ACC112 (cell line): ENCODE measurements at regions not wholly inside any gene's neighbourhood (a gene's known extent, or its start where the extent isn't known, plus 50 kb on each side); places are given as distances from the start of the nearest gene placed in this dataset.

Source experiments
- H2AFZ ChIP-seq: fragments of 200-600 bp; sonication (generic); one replicate; pipeline ENCODE4 v1.6.0; 2017; ENCODE audit warnings: antibody characterized with exemption, low read length; ENCODE audit not compliant: unreplicated experiment
- H3K27ac ChIP-seq: fragments of 200-600 bp; sonication (generic); 2 replicates; pipeline ENCODE4 v1.5.1; 2014; ENCODE audit warnings: low read depth, mild to moderate bottlenecking, antibody characterized with exemption, low read length, moderate library complexity
- H3K27me3 ChIP-seq: fragments of 200-600 bp; sonication (generic); 2 replicates; pipeline ENCODE4 v1.6.1; 2014; ENCODE audit warnings: mild to moderate bottlenecking, antibody characterized with exemption, low read length, moderate library complexity, mixed read lengths; ENCODE audit not compliant: insufficient read depth
- H3K36me3 ChIP-seq: fragments of 200-600 bp; sonication (generic); 2 replicates; pipeline ENCODE4 v1.6.1; 2016; ENCODE audit warnings: mild to moderate bottlenecking, antibody characterized with exemption, low read length, moderate library complexity, mixed read lengths; ENCODE audit not compliant: insufficient read depth
- H3K4me1 ChIP-seq: fragments of 200-600 bp; sonication (generic); one replicate; pipeline ENCODE4 v1.6.1; 2016; ENCODE audit warnings: low read length, mixed read lengths; ENCODE audit not compliant: insufficient read depth, unreplicated experiment, control insufficient read depth
- H3K4me3 ChIP-seq: fragments of 200-600 bp; sonication (generic); 2 replicates; pipeline ENCODE4 v1.5.1; 2014; ENCODE audit warnings: mild to moderate bottlenecking, low read depth, low read length
- H3K79me2 ChIP-seq: fragments of 200-600 bp; sonication (generic); one replicate; pipeline ENCODE4 v1.6.0; 2016; ENCODE audit warnings: low read length; ENCODE audit not compliant: control insufficient read depth, unreplicated experiment, insufficient read depth

GRCh38 chr5:15160091-15160490, 288.5 kb upstream of the ANKH start:
- Histone ChIP-seq H3K27me3 (peaks cover 17% of the 10 kb centered on the region), H3K4me3 (no peak overlapping the region)

DNA sequence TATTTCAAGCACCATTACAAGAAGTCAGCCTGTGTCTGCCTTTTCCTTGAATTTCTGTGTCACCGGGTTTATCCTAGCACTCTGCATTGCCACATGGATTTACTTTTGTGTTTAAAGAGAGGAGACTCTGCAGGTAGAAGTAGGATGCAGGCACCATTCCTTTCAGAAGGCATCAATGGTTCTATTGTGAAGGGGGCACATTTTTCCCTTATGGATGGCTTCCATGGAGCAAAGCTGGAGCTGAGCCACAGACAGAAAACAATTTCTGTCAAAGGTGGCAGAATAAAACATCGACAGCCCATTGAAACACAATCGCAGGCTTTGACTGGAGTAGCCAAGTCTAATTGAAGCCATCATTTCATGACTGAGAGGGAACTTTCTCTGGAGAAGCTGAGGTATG, 288.0 kb upstream of the ANKH start:
- Histone ChIP-seq H3K79me2 (no peaks in the 10 kb centered on the region), H3K27me3 (peaks cover 17% of the 10 kb centered on the region), H3K36me3 (no peaks in the 10 kb centered on the region), H3K4me1 (no peaks in the 10 kb centered on the region), H3K27ac (no peak overlapping the region), H3K4me3 (no peak overlapping the region), H2AFZ (no peak overlapping the region)

More at GRCh38 chr5:15160091-15160490, 288.5 kb upstream of the ANKH start:
- no peaks in the 10 kb centered on the region for H3K36me3 ChIP-seq
- no peaks in the 10 kb centered on the region for H3K4me1 ChIP-seq
- no peaks in the 10 kb centered on the region for H3K79me2 ChIP-seq
- no peak overlapping the region for H3K27ac ChIP-seq
- no peak overlapping the region for H2AFZ ChIP-seq

GRCh38 chr5:15142458-15142857, 270.9 kb upstream of the ANKH start:
- Histone ChIP-seq H3K4me3 (no peak overlapping the region), H2AFZ (no peak overlapping the region), H3K27ac (no peak overlapping the region), H3K36me3 (no peaks in the 10 kb centered on the region), H3K79me2 (no peaks in the 10 kb centered on the region), H3K27me3 (peaks cover 53% of the 10 kb centered on the region), H3K4me1 (no peaks in the 10 kb centered on the region)

GRCh38 chr5:15137414-15137813, 265.8 kb upstream of the ANKH start:
- Histone ChIP-seq H3K36me3 (no peaks in the 10 kb centered on the region), H3K27me3 (peaks cover 27% of the 10 kb centered on the region), H3K27ac (no peak overlapping the region), H3K79me2 (no peaks in the 10 kb centered on the region), H3K4me1 (no peaks in the 10 kb centered on the region), H3K4me3 (no peak overlapping the region), H2AFZ (no peak overlapping the region)

DNA sequence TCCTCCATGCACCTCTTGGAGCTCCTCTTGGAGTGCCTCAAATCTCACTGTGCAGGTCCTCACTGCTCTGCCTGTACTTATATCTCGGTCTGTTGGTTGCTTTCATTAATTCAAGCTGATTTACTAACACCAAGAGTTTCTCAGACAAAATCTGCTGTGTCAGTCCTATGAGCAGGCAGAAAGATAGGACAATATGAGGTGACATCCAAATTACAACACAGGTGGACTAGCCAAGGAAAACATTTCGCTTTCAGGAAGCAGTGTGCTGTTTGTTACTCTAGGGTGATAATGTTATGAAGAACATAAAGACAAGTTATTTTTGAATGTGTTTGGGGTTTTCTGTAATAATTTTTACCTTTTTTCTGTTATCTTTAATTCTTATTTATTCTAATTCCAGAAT, 264.1 kb upstream of the ANKH start:
- no peak overlapping the region for H3K4me3 ChIP-seq
- no peaks in the 10 kb centered on the region for H3K36me3 ChIP-seq
- no peaks in the 10 kb centered on the region for H3K79me2 ChIP-seq
- no peak overlapping the region for H3K27ac ChIP-seq
- H3K27me3 ChIP-seq, result peaks cover 13% of the 10 kb centered on the region
- H3K4me1 ChIP-seq, result no peaks in the 10 kb centered on the region
- no peak overlapping the region for H2AFZ ChIP-seq

DNA sequence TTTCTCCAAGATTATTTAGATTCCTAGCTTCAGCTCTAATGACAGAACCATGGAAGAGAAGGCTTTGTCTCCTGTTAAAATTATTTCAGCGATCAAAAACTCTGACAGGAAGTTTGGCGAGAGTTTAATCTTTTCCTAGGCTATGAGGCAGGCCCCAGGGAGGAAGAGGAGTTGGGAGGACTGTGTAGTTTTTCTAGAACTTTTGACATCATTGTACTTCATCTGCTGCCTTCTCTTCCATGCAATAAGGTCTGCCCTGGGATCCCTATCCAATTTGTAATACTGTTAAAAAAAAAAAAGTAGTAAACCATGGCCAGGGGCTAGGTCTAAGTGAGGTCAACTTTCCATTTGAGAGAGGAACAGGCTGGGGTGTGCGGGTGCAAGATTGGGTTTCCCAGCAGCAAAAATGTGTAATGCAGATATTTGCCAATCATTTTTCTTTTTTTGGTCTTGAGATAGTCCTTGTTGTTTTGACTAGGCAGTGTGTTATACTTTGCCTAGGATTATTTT, 261.9 kb upstream of the ANKH start:
- no peak overlapping the region for H2AFZ ChIP-seq
- no peaks in the 10 kb centered on the region for H3K36me3 ChIP-seq
- H3K79me2 ChIP-seq, result no peaks in the 10 kb centered on the region
- no peak overlapping the region for H3K4me3 ChIP-seq
- H3K27me3 ChIP-seq, result no peaks in the 10 kb centered on the region; the same call in 1 of the 2 replicates
- no peaks in the 10 kb centered on the region for H3K4me1 ChIP-seq
- H3K27ac ChIP-seq, result no peak overlapping the region

DNA sequence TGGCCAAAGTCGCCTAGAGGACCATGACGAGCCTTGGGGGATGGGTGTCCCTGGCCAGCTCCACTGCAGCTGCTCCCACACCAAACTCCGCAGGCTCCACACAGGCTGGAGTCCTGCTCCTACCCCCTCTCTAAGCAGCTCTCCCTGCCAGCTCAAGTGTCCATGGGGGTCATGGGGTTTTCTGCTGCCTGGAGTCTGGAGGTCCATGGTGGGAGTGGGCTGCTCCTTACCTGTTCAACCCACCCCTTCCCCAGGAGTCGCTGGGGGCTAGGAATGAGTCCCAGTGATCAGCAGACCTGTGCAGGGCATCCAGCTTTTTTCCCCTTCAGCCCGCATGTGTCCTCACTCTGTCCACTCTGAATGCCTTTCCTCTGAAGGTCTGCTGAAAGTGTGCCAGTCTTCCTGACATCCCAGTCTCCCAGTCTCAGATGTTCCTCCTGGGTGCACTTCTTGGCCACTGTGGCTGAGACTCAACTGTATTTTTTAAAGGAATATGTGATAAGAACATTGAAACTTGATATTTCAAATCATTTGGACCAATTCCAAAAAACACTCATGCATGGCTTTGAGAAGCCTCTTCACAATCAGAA, 261.3 kb upstream of the ANKH start:
- Histone ChIP-seq H3K27ac (no peak overlapping the region), H3K79me2 (no peaks in the 10 kb centered on the region), H3K4me1 (no peaks in the 10 kb centered on the region), H3K36me3 (no peaks in the 10 kb centered on the region), H2AFZ (no peak overlapping the region), H3K27me3 (no peaks in the 10 kb centered on the region; the same call in 1 of the 2 replicates), H3K4me3 (no peak overlapping the region)

- no peak overlapping the region for H3K27ac ChIP-seq
These were observed 260.3 kb upstream of the ANKH start for GRCh38 chr5:15131909-15132308.

DNA sequence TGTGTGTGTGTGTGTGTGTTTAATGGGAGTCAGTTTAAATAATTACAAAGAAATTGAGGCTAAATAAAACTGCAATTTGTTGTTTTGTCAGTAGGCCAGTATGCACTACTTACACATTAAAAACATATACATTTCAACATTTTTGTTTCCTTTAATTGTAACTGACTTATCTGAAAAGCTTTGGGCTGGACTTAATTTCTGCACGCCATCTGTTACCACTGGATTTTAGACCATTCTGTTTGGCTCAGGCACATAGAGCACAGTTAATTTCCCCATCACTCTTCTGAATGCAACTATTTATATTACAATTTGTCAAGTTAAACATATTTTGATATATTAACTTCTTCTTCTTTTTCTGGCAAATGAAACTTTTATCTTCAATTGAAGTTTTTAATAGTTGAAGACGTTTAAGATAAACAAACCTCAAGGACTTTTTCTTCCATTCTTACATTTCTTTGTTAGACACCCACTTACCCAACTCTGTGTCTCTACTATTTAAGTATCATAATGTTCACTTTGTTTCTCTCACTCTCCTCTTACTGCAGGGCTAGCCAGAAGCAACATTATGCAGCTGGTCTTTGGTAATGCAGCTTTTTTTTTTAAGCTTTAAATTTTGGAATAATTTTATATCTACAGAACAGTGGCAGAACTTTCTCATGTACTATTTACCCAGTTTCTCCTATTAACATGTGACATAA, 253.4 kb upstream of the ANKH start:
- Histone ChIP-seq H3K27ac (no peak overlapping the region), H2AFZ (no peak overlapping the region), H3K36me3 (no peaks in the 10 kb centered on the region), H3K4me3 (no peak overlapping the region), H3K79me2 (no peaks in the 10 kb centered on the region), H3K27me3 (peaks cover 5% of the 10 kb centered on the region; the same call in 1 of the 2 replicates), H3K4me1 (no peaks in the 10 kb centered on the region)

More at GRCh38 chr5:15131909-15132308, 260.3 kb upstream of the ANKH start:
- no peak overlapping the region for H3K4me3 ChIP-seq
- no peaks in the 10 kb centered on the region for H3K4me1 ChIP-seq
- H3K79me2 ChIP-seq, result no peaks in the 10 kb centered on the region
- H3K36me3 ChIP-seq, result no peaks in the 10 kb centered on the region
- H2AFZ ChIP-seq, result no peak overlapping the region
- H3K27me3 ChIP-seq, result no peaks in the 10 kb centered on the region; the same call in 1 of the 2 replicates

- Histone ChIP-seq H3K27ac (no peak overlapping the region), H3K36me3 (no peaks in the 10 kb centered on the region)
These were observed 252.9 kb upstream of the ANKH start for GRCh38 chr5:15124461-15124860.

GRCh38 chr5:15117688-15118087, 246.1 kb upstream of the ANKH start:
- no peaks in the 10 kb centered on the region for H3K79me2 ChIP-seq
- H3K27ac ChIP-seq, result no peak overlapping the region
- H3K27me3 ChIP-seq, result peaks cover 33% of the 10 kb centered on the region; the same call in 1 of the 2 replicates
- no peak overlapping the region for H2AFZ ChIP-seq
- no peaks in the 10 kb centered on the region for H3K4me1 ChIP-seq
- no peaks in the 10 kb centered on the region for H3K36me3 ChIP-seq
- H3K4me3 ChIP-seq, result no peak overlapping the region

More at GRCh38 chr5:15124461-15124860, 252.9 kb upstream of the ANKH start:
- Histone ChIP-seq H2AFZ (no peak overlapping the region), H3K4me3 (no peak overlapping the region), H3K4me1 (no peaks in the 10 kb centered on the region), H3K27me3 (peaks cover 5% of the 10 kb centered on the region; the same call in 1 of the 2 replicates), H3K79me2 (no peaks in the 10 kb centered on the region)
